NCI-H226 (cell line): ENCODE measurements at regions not wholly inside any gene's neighbourhood (a gene's known extent, or its start where the extent isn't known, plus 50 kb on each side); places are given as distances from the start of the nearest gene placed in this dataset.
A peak's percentile ranks its signal among the peaks of the same experiment; 100 is the strongest.

Experiments used
- DNase-seq: peaks from one replicate; pipeline ENCODE4 v3.0.0-alpha.2; 2015

- DNase-seq = peak; percentile 74
Measured at GRCh38 chr6:91149246-91149955, 562.5 kb upstream of the MAP3K7 start.

GRCh38 chr6:91144126-91144525 is 557.3 kb upstream of the MAP3K7 start:
- DNase-seq = no peak

- DNase-seq = no peak
Measured at GRCh38 chr6:91142154-91142553, 555.3 kb upstream of the MAP3K7 start.

- DNase-seq = no peak
Measured at GRCh38 chr6:91141346-91141745, 554.5 kb upstream of the MAP3K7 start.

GRCh38 chr6:91140449-91140848 is 553.6 kb upstream of the MAP3K7 start:
- no peak for DNase-seq

GRCh38 chr6:91137286-91137685 is 550.4 kb upstream of the MAP3K7 start:
- no peak for DNase-seq

- DNase-seq = no peak
Measured at GRCh38 chr6:91135406-91136103, 548.7 kb upstream of the MAP3K7 start.

- DNase-seq = peak; percentile 91
Measured at GRCh38 chr6:91132461-91132860, 545.6 kb upstream of the MAP3K7 start.

GRCh38 chr6:91130126-91130525 is 543.3 kb upstream of the MAP3K7 start:
- DNase-seq = no peak

- DNase-seq = no peak
Measured at GRCh38 chr6:91127752-91128151, 540.9 kb upstream of the MAP3K7 start.

- DNase-seq = no peak
Measured at GRCh38 chr6:91126876-91127275, 540.0 kb upstream of the MAP3K7 start.

GRCh38 chr6:91117550-91117949 is 530.7 kb upstream of the MAP3K7 start:
- no peak for DNase-seq

GRCh38 chr6:91114123-91114708 is 527.3 kb upstream of the MAP3K7 start:
- DNase-seq = no peak

GRCh38 chr6:91106083-91106482 is 519.2 kb upstream of the MAP3K7 start:
- no peak for DNase-seq

GRCh38 chr6:91105532-91105931 is 518.7 kb upstream of the MAP3K7 start:
- no peak for DNase-seq

GRCh38 chr6:91099479-91099878 is 512.6 kb upstream of the MAP3K7 start:
- no peak for DNase-seq

- DNase-seq = no peak
Measured at GRCh38 chr6:91098006-91098405, 511.1 kb upstream of the MAP3K7 start.

GRCh38 chr6:91097364-91097763 is 510.5 kb upstream of the MAP3K7 start:
- no peak for DNase-seq

- DNase-seq = peak; percentile 19
Measured at GRCh38 chr6:91094806-91095475, 508.1 kb upstream of the MAP3K7 start.

GRCh38 chr6:91094341-91094740 is 507.5 kb upstream of the MAP3K7 start:
- DNase-seq = no peak

GRCh38 chr6:91088976-91089375 is 502.1 kb upstream of the MAP3K7 start:
- DNase-seq = no peak

GRCh38 chr6:91088515-91088914 is 501.6 kb upstream of the MAP3K7 start:
- DNase-seq = no peak

GRCh38 chr6:91087908-91088307 is 501.0 kb upstream of the MAP3K7 start:
- DNase-seq = no peak

- no peak for DNase-seq
Measured at GRCh38 chr6:91083211-91083610, 496.3 kb upstream of the MAP3K7 start.
